GM12891 (cell line): ENCODE measurements at regions not wholly inside any gene's neighbourhood (a gene's known extent, or its start where the extent isn't known, plus 50 kb on each side); places are given as distances from the start of the nearest gene placed in this dataset.

Source experiments
- PAX5 ChIP-seq: IDR thresholded peaks from 2 replicates; pipeline ENCODE4 v1.6.1; 2011; ENCODE audit warnings: low read length, moderate library complexity, mild to moderate bottlenecking; ENCODE audit not compliant: insufficient read depth, severe bottlenecking
- POLR2A ChIP-seq: IDR thresholded peaks from 2 replicates; pipeline ENCODE4 v1.6.1; 2011; ENCODE audit warnings: low read depth, low read length, control low read depth
- POLR2AphosphoS5 ChIP-seq: IDR thresholded peaks from 2 replicates; pipeline ENCODE4 v1.6.1; 2011; ENCODE audit warnings: low read depth, low read length, control low read depth
- POU2F2 ChIP-seq: IDR thresholded peaks from 2 replicates; pipeline ENCODE4 v1.6.1; 2011; ENCODE audit warnings: low read depth, mild to moderate bottlenecking, control low read depth, low read length, moderate library complexity
- SPI1 ChIP-seq: IDR thresholded peaks from 2 replicates; pipeline ENCODE4 v1.6.1; 2011; ENCODE audit warnings: low read depth, low read length, control low read depth
- TAF1 ChIP-seq: IDR thresholded peaks from 2 replicates; pipeline ENCODE4 v1.6.1; 2011; ENCODE audit warnings: low read depth, low read length, control low read depth

DNA sequence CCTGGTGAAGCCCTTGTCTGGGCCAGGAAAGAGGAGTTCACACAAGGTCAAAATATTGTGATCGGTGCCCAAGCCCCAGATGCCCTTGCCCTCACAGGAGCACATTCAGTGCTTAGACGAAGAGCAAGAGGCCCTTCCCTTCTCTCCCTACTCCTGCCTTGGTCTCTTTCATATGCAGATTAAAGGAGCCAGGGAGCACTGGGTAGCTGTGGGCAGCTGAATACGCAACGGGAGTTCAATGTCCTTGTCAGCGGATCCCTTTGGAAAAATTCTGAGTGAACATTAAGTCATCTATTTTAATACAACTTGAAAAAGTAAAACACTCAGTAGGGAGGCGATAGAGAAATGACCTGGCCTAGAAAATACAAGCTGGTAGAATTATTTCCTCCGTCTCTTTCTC is 1489.4 kb downstream of the AACS start:
- TF ChIP-seq POLR2AphosphoS5 (no peak), POLR2A (no peak), POU2F2 (no peak), TAF1 (no peak), PAX5 (no peak), SPI1 (no peak)
